ENCODE measurements at regions not wholly inside any gene's neighbourhood (a gene's known extent, or its start where the extent isn't known, plus 50 kb on each side); places are given as distances from the start of the nearest gene placed in this dataset.

- in situ Hi-C loops (cut with MboI): no loop called here
- Histone ChIP-seq H3K79me2 (ENCODE audit: insufficient read depth) (no peaks in the 10 kb centered on the region), H3F3A (ENCODE audit: insufficient read depth) (no peaks in the 10 kb centered on the region), H2AFZ (no peak overlapping the region), H3K27ac (no peak overlapping the region), H3K27me3 (replicated peaks; ENCODE audit: insufficient read depth) (no peaks in the 10 kb centered on the region), H3K9me2 (ENCODE audit: insufficient read depth) (no peaks in the 10 kb centered on the region), H3K4me2 (ENCODE audit: unreplicated experiment) (no peak overlapping the region), H3K4me1 (ENCODE audit: insufficient read depth) (no peaks in the 10 kb centered on the region), H3K4me3 (no peak overlapping the region), H4K20me1 (ENCODE audit: insufficient read depth) (no peaks in the 10 kb centered on the region), H3K36me3 (ENCODE audit: low read depth) (no peaks in the 10 kb centered on the region), H3K9me3 (ENCODE audit: low read depth) (no peaks in the 10 kb centered on the region), H3K9ac (no peak overlapping the region)
- no peak for DNase-seq
- WGBS, 2 experiments (ENCODE audit: low coverage in 1 of 2, low lambda C conversion rate in 2 of 2, missing lambda C conversion rate in 2 of 2): 25 to 26% methylated on average over 2 of the region's 2 CpGs
- no peak for TF ChIP-seq EZH2phosphoT487 (IDR thresholded peaks at IDR 0.05; ENCODE audit: insufficient read depth, low read depth)
- TF ChIP-seq EZH2 (IDR thresholded peaks at IDR 0.05; ENCODE audit: insufficient read depth, poor library complexity, severe bottlenecking): no peak
Measured at GRCh38 chr6:101322921-101323320, 70.6 kb upstream of the GRIK2 start.

DNA sequence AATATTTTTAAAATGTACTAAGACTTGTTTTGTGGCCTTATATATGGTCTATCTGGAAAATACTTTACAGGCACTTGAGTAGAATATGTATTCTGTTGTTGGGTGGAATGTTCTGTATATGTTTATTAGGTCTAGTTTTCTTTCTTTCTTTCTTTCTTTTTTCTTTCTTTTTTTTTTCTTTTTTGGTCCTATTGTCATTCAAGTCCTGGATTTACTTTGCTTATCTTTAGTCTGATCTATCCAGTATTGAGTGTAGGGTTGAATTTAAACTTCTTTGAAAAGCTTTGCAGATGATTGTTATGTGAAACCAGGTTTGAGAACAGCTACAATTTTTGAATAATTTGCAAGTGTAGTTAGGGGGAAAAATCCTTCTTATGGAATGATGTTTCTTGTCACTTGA, 67.1 kb upstream of the GRIK2 start:
- no peak for DNase-seq
- H3K4me3 ChIP-seq: no peak overlapping the region
- TF ChIP-seq EZH2phosphoT487 (IDR thresholded peaks at IDR 0.05; ENCODE audit: insufficient read depth, low read depth) (no peak), EZH2 (IDR thresholded peaks at IDR 0.05; ENCODE audit: insufficient read depth, poor library complexity, severe bottlenecking) (no peak)
- no peak overlapping the region for H3K4me2 ChIP-seq (ENCODE audit: unreplicated experiment)
- H4K20me1 ChIP-seq (ENCODE audit: insufficient read depth): no peaks in the 10 kb centered on the region
- H3K9ac ChIP-seq: no peak overlapping the region
- H3K79me2 ChIP-seq (ENCODE audit: insufficient read depth): no peaks in the 10 kb centered on the region
- no peaks in the 10 kb centered on the region for H3K4me1 ChIP-seq (ENCODE audit: insufficient read depth)
- no peaks in the 10 kb centered on the region for H3K9me3 ChIP-seq (ENCODE audit: low read depth)
- no peak overlapping the region for H3K27ac ChIP-seq
- H3F3A ChIP-seq (ENCODE audit: insufficient read depth): no peaks in the 10 kb centered on the region
- no peaks in the 10 kb centered on the region for H3K36me3 ChIP-seq (ENCODE audit: low read depth)
- in situ Hi-C loops (cut with MboI): no loop called here
- H3K27me3 ChIP-seq (replicated peaks; ENCODE audit: insufficient read depth): no peaks in the 10 kb centered on the region
- no peak overlapping the region for H2AFZ ChIP-seq
- H3K9me2 ChIP-seq (ENCODE audit: insufficient read depth): no peaks in the 10 kb centered on the region

DNA sequence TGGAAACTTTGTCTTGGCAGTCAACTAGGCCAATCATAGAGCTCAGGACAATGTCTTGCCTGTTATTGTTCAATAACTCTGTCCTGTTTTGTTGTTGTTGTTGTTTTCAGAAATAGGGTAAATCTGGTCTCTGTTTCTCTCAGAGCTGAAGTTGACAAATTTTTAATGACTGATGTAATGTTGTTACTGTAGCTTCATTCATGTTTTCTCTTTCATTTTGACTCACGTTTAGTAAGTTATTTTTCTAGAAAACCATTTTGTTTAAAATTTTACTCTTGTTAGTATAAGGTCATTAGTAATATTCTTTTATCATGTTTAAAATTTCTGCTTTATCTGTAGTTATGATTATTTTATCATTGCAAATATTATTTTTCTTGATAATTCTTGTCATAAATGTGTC, 51.6 kb upstream of the GRIK2 start:
- H3K9ac ChIP-seq: no peak overlapping the region
- no peaks in the 10 kb centered on the region for H4K20me1 ChIP-seq (ENCODE audit: insufficient read depth)
- no peak for DNase-seq
- in situ Hi-C loops (cut with MboI): no loop called here
- H3K9me2 ChIP-seq (ENCODE audit: insufficient read depth): no peaks in the 10 kb centered on the region
- no peaks in the 10 kb centered on the region for H3K9me3 ChIP-seq (ENCODE audit: low read depth)
- H3K27ac ChIP-seq: no peak overlapping the region
- no peaks in the 10 kb centered on the region for H3F3A ChIP-seq (ENCODE audit: insufficient read depth)
- H3K4me2 ChIP-seq (ENCODE audit: unreplicated experiment): no peak overlapping the region
- TF ChIP-seq EZH2phosphoT487 (IDR thresholded peaks at IDR 0.05; ENCODE audit: insufficient read depth, low read depth) (no peak), EZH2 (IDR thresholded peaks at IDR 0.05; ENCODE audit: insufficient read depth, poor library complexity, severe bottlenecking) (no peak)
- H2AFZ ChIP-seq: no peak overlapping the region
- no peaks in the 10 kb centered on the region for H3K79me2 ChIP-seq (ENCODE audit: insufficient read depth)
- 3 to 5% methylated on average over 1 of the region's 1 CpG for WGBS, 2 experiments (ENCODE audit: low coverage in 1 of 2, low lambda C conversion rate in 2 of 2, missing lambda C conversion rate in 2 of 2)
- no peaks in the 10 kb centered on the region for H3K4me1 ChIP-seq (ENCODE audit: insufficient read depth)
- no peak overlapping the region for H3K4me3 ChIP-seq
- H3K27me3 ChIP-seq (replicated peaks; ENCODE audit: insufficient read depth): no peaks in the 10 kb centered on the region
- no peaks in the 10 kb centered on the region for H3K36me3 ChIP-seq (ENCODE audit: low read depth)

Data from GM23248 (cell line).